ENCODE measurements at regions not wholly inside any gene's neighbourhood (a gene's known extent, or its start where the extent isn't known, plus 50 kb on each side); places are given as distances from the start of the nearest gene placed in this dataset.

GRCh38 chr19:30249911-30250310, 122.3 kb upstream of the ZNF536 start:
- no peaks in the 10 kb centered on the region for H3K27me3 ChIP-seq
- H3K36me3 ChIP-seq (replicated peaks in 1 of 2): no peaks in the 10 kb centered on the region
- peak in 1 of 7 donors; percentile 17 for DNase-seq
- intact Hi-C loops (cut with DNase I): no loop called here
- TF ChIP-seq POLR2A (IDR thresholded peaks at IDR 0.05): no peak
- TF ChIP-seq CTCF (IDR thresholded peaks at IDR 0.05): no peak
- no peak overlapping the region for H3K27ac ChIP-seq
- no peak overlapping the region for H3K4me3 ChIP-seq
- WGBS, 4 donors: 75 to 83% (median 77%) methylated on average over 4 of the region's 4 CpGs
- H3K9me3 ChIP-seq (replicated peaks in 1 of 3): no peaks in the 10 kb centered on the region
- H3K4me1 ChIP-seq (replicated peaks in 1 of 2): no peaks in the 10 kb centered on the region

- WGBS, 4 donors: 87 to 99% (median 95%) methylated on average over 5 of the region's 5 CpGs
- H3K36me3 ChIP-seq (replicated peaks in 1 of 2): no peaks in the 10 kb centered on the region
- no peak for TF ChIP-seq CTCF (IDR thresholded peaks at IDR 0.05)
Measured at GRCh38 chr19:30252214-30252613, 120.0 kb upstream of the ZNF536 start.

GRCh38 chr19:30253581-30253996, 118.6 kb upstream of the ZNF536 start:
- Histone ChIP-seq H3K9me3 (replicated peaks in 1 of 3) (no peaks in the 10 kb centered on the region), H3K36me3 (replicated peaks in 1 of 2) (no peaks in the 10 kb centered on the region), H3K27ac (peak overlapping the region in 2 of 5 donors; percentile 28 to 62), H3K4me1 (replicated peaks in 1 of 2) (peaks cover 0 to 9% of the 10 kb centered on the region in 2 donors), H3K27me3 (no peaks in the 10 kb centered on the region), H3K4me3 (peak overlapping the region in 1 of 4 donors; percentile 38)
- intact Hi-C loops (cut with DNase I): no loop called here
- WGBS, 4 donors: 27 to 61% (median 39%) methylated on average over 8 to 15 of the region's 15 CpGs
- TF ChIP-seq CTCF (IDR thresholded peaks at IDR 0.05): no peak
- no peak for TF ChIP-seq POLR2A (IDR thresholded peaks at IDR 0.05)
- peak; percentile 42 to 80 (median 64) for DNase-seq

More at GRCh38 chr19:30252214-30252613, 120.0 kb upstream of the ZNF536 start:
- H3K27me3 ChIP-seq: no peaks in the 10 kb centered on the region
- H3K4me3 ChIP-seq: no peak overlapping the region
- H3K27ac ChIP-seq: no peak overlapping the region
- no peak for DNase-seq
- peaks cover 0 to 5% of the 10 kb centered on the region in 2 donors for H3K4me1 ChIP-seq (replicated peaks in 1 of 2)
- H3K9me3 ChIP-seq (replicated peaks in 1 of 3): no peaks in the 10 kb centered on the region
- intact Hi-C loops (cut with DNase I): no loop called here

GRCh38 chr19:30254158-30254557, 118.0 kb upstream of the ZNF536 start:
- intact Hi-C loops (cut with DNase I): no loop called here
- Histone ChIP-seq H3K27me3 (no peaks in the 10 kb centered on the region), H3K4me1 (replicated peaks in 1 of 2) (peaks cover 0 to 9% of the 10 kb centered on the region in 2 donors), H3K27ac (no peak overlapping the region), H3K36me3 (replicated peaks in 1 of 2) (no peaks in the 10 kb centered on the region), H3K4me3 (peak overlapping the region in 1 of 4 donors; percentile 38), H3K9me3 (replicated peaks in 1 of 3) (no peaks in the 10 kb centered on the region)
- WGBS, 4 donors: 53 to 63% (median 60%) methylated on average over 5 of the region's 5 CpGs
- DNase-seq: no peak
- TF ChIP-seq POLR2A (IDR thresholded peaks at IDR 0.05) (no peak), CTCF (IDR thresholded peaks at IDR 0.05) (no peak)
